Mesothelial cell of epicardium (in vitro differentiated cells): ENCODE measurements at regions not wholly inside any gene's neighbourhood (a gene's known extent, or its start where the extent isn't known, plus 50 kb on each side); places are given as distances from the start of the nearest gene placed in this dataset.

Experiments used
- DNase-seq, 2 experiments: peaks; one replicate each; pipeline ENCODE4 v3.0.0; 2021; ENCODE audit warnings: low spot score in 2 of 2; ENCODE audit not compliant: unreplicated experiment in 2 of 2
- H3K27ac Mint-ChIP-seq: 2 replicates; pipeline ENCODE4 v1.8.0; 2021; ENCODE audit warnings: mixed read lengths
- H3K27me3 Mint-ChIP-seq: 2 replicates; pipeline ENCODE4 v1.8.0; 2021; ENCODE audit warnings: low read depth, mixed read lengths
- H3K36me3 Mint-ChIP-seq: 2 replicates; pipeline ENCODE4 v1.8.0; 2021; ENCODE audit warnings: mixed read lengths
- H3K4me1 Mint-ChIP-seq: 2 replicates; pipeline ENCODE4 v1.8.0; 2021; ENCODE audit warnings: mixed read lengths
- H3K4me3 Mint-ChIP-seq: 2 replicates; pipeline ENCODE4 v1.8.0; 2021; ENCODE audit warnings: mild to moderate bottlenecking, moderate library complexity, mixed read lengths
- H3K9me3 Mint-ChIP-seq: 2 replicates; pipeline ENCODE4 v1.8.0; 2021; ENCODE audit warnings: mixed read lengths
- TF ChIP-seq, protein P1 (sequence below): fragments of 200-600 bp; sonication (generic); IDR thresholded peaks from one replicate; pipeline ENCODE4 v1.5.0; 2021; ENCODE audit warnings: antibody characterized with exemption; ENCODE audit not compliant: unreplicated experiment

GRCh38 chr3:168884353-168884903, 779.1 kb downstream of the MECOM start:
- TF ChIP-seq, protein P1, sequence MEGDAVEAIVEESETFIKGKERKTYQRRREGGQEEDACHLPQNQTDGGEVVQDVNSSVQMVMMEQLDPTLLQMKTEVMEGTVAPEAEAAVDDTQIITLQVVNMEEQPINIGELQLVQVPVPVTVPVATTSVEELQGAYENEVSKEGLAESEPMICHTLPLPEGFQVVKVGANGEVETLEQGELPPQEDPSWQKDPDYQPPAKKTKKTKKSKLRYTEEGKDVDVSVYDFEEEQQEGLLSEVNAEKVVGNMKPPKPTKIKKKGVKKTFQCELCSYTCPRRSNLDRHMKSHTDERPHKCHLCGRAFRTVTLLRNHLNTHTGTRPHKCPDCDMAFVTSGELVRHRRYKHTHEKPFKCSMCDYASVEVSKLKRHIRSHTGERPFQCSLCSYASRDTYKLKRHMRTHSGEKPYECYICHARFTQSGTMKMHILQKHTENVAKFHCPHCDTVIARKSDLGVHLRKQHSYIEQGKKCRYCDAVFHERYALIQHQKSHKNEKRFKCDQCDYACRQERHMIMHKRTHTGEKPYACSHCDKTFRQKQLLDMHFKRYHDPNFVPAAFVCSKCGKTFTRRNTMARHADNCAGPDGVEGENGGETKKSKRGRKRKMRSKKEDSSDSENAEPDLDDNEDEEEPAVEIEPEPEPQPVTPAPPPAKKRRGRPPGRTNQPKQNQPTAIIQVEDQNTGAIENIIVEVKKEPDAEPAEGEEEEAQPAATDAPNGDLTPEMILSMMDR, result no peak
- H3K27me3 Mint-ChIP-seq, result no peaks in the 10 kb centered on the region
- peaks cover 1% of the 10 kb centered on the region for H3K36me3 Mint-ChIP-seq
- no peaks in the 10 kb centered on the region for H3K9me3 Mint-ChIP-seq
- H3K4me1 Mint-ChIP-seq, result peaks cover 19% of the 10 kb centered on the region
- peak overlapping the region; percentile 27 for H3K27ac Mint-ChIP-seq
- H3K4me3 Mint-ChIP-seq, result no peak overlapping the region
- no peak for DNase-seq

DNA sequence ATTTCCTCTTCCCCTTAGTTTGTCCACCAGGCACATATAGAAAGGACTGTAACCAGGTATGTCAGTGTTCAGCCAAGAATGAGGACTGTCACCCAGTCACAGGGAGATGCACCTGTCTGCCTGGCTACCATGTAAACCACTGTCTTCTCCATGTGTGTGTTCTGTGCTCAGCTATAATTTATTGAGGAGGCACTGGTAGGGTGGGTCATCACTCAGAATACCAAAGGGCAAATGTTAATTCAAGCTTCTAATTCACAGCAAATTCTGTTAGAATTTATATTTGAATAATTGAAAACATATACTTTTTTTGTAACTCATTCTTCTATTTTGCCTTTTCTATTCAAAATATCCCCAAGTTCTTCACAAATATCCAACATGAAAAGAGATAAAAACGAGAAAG, 780.4 kb downstream of the MECOM start:
- Mint-ChIP-seq H3K4me1 (peaks cover 23% of the 10 kb centered on the region), H3K4me3 (no peak overlapping the region), H3K36me3 (peaks cover 1% of the 10 kb centered on the region), H3K27ac (no peak overlapping the region), H3K27me3 (no peaks in the 10 kb centered on the region), H3K9me3 (no peaks in the 10 kb centered on the region)
- no peak for DNase-seq
- TF ChIP-seq, protein P1, result no peak

- TF ChIP-seq, protein P1, result no peak
- DNase-seq, result no peak
- Mint-ChIP-seq H3K36me3 (peaks cover 1% of the 10 kb centered on the region), H3K4me1 (peaks cover 30% of the 10 kb centered on the region), H3K27me3 (no peaks in the 10 kb centered on the region), H3K27ac (no peak overlapping the region), H3K9me3 (no peaks in the 10 kb centered on the region), H3K4me3 (no peak overlapping the region)
Measured at GRCh38 chr3:168881804-168882203, 781.7 kb downstream of the MECOM start.

GRCh38 chr3:168878655-168879054, 782.9 kb upstream of the GOLIM4 start:
- H3K36me3 Mint-ChIP-seq, result peaks cover 4% of the 10 kb centered on the region
- H3K27me3 Mint-ChIP-seq, result no peaks in the 10 kb centered on the region
- DNase-seq, result no peak
- TF ChIP-seq, protein P1, result no peak
- H3K4me1 Mint-ChIP-seq, result peaks cover 28% of the 10 kb centered on the region
- no peak overlapping the region for H3K27ac Mint-ChIP-seq
- no peak overlapping the region for H3K4me3 Mint-ChIP-seq
- no peaks in the 10 kb centered on the region for H3K9me3 Mint-ChIP-seq

- H3K27ac Mint-ChIP-seq, result peak overlapping the region; percentile 85
- H3K9me3 Mint-ChIP-seq, result no peaks in the 10 kb centered on the region
- no peak overlapping the region for H3K4me3 Mint-ChIP-seq
- no peaks in the 10 kb centered on the region for H3K27me3 Mint-ChIP-seq
- TF ChIP-seq, protein P1, result no peak
- peaks cover 4% of the 10 kb centered on the region for H3K36me3 Mint-ChIP-seq
- DNase-seq, result no peak
- peaks cover 26% of the 10 kb centered on the region for H3K4me1 Mint-ChIP-seq
Measured at GRCh38 chr3:168877899-168878298, 782.2 kb upstream of the GOLIM4 start.
